ENCODE measurements at regions not wholly inside any gene's neighbourhood (a gene's known extent, or its start where the extent isn't known, plus 50 kb on each side); places are given as distances from the start of the nearest gene placed in this dataset.
"Not testable (repeated sequence)": the region's sequence is repeated elsewhere in the genome, so short reads cannot be mapped to it uniquely, and the experiment has no call there.

- not testable (repeated sequence) for H3K4me3 ChIP-seq (ENCODE audit: low read length); H3K36me3 ChIP-seq (ENCODE audit: control insufficient read depth, insufficient read depth, low read length); H3K27me3 ChIP-seq (ENCODE audit: control insufficient read depth, insufficient read depth, low read length); H3K9me3 ChIP-seq (replicated peaks; ENCODE audit: control insufficient read depth, low read depth, low read length); H3K4me1 ChIP-seq (ENCODE audit: control insufficient read depth, insufficient read depth, low read length); DNase-seq; H3K27ac ChIP-seq (ENCODE audit: low read length)
- WGBS (ENCODE audit: insufficient coverage) = 62% methylated on average over 6 of the region's 8 CpGs
Measured at GRCh38 chr7:6882321-6882721, 56.2 kb upstream of the CCZ1B start.

- not testable (repeated sequence) for H3K4me1 ChIP-seq (ENCODE audit: control insufficient read depth, insufficient read depth, low read length); H3K27me3 ChIP-seq (ENCODE audit: control insufficient read depth, insufficient read depth, low read length); H3K4me3 ChIP-seq (ENCODE audit: low read length); H3K9me3 ChIP-seq (replicated peaks; ENCODE audit: control insufficient read depth, low read depth, low read length); H3K27ac ChIP-seq (ENCODE audit: low read length); H3K36me3 ChIP-seq (ENCODE audit: control insufficient read depth, insufficient read depth, low read length); DNase-seq
- 89% methylated on average over 8 of the region's 10 CpGs for WGBS (ENCODE audit: insufficient coverage)
Measured at GRCh38 chr7:6883756-6884155, 57.7 kb upstream of the CCZ1B start.

GRCh38 chr7:6886198-6886597 lies 60.1 kb upstream of the CCZ1B start:
- Histone ChIP-seq H3K36me3 (ENCODE audit: control insufficient read depth, insufficient read depth, low read length) (no peaks in the 10 kb centered on the region), H3K27me3 (ENCODE audit: control insufficient read depth, insufficient read depth, low read length) (no peaks in the 10 kb centered on the region), H3K4me1 (ENCODE audit: control insufficient read depth, insufficient read depth, low read length) (no peaks in the 10 kb centered on the region), H3K27ac (ENCODE audit: low read length) (no peak overlapping the region), H3K9me3 (replicated peaks; ENCODE audit: control insufficient read depth, low read depth, low read length) (no peaks in the 10 kb centered on the region), H3K4me3 (ENCODE audit: low read length) (no peak overlapping the region)
- 60% methylated on average over 3 of the region's 8 CpGs for WGBS (ENCODE audit: insufficient coverage)
- no peak for DNase-seq

GRCh38 chr7:6888267-6889045 lies 62.4 kb upstream of the CCZ1B start:
- not testable (repeated sequence) for H3K36me3 ChIP-seq (ENCODE audit: control insufficient read depth, insufficient read depth, low read length); H3K4me1 ChIP-seq (ENCODE audit: control insufficient read depth, insufficient read depth, low read length); H3K4me3 ChIP-seq (ENCODE audit: low read length); H3K27ac ChIP-seq (ENCODE audit: low read length); H3K27me3 ChIP-seq (ENCODE audit: control insufficient read depth, insufficient read depth, low read length); H3K9me3 ChIP-seq (replicated peaks; ENCODE audit: control insufficient read depth, low read depth, low read length); DNase-seq
- 70% methylated on average over 8 of the region's 13 CpGs for WGBS (ENCODE audit: insufficient coverage)

GRCh38 chr7:6889252-6889812 lies 63.3 kb upstream of the CCZ1B start:
- 94% methylated on average over 5 of the region's 8 CpGs for WGBS (ENCODE audit: insufficient coverage)
- Histone ChIP-seq H3K27me3 (ENCODE audit: control insufficient read depth, insufficient read depth, low read length) (no peaks in the 10 kb centered on the region), H3K36me3 (ENCODE audit: control insufficient read depth, insufficient read depth, low read length) (no peaks in the 10 kb centered on the region), H3K27ac (ENCODE audit: low read length) (no peak overlapping the region), H3K9me3 (replicated peaks; ENCODE audit: control insufficient read depth, low read depth, low read length) (no peaks in the 10 kb centered on the region), H3K4me3 (ENCODE audit: low read length) (no peak overlapping the region), H3K4me1 (ENCODE audit: control insufficient read depth, insufficient read depth, low read length) (no peaks in the 10 kb centered on the region)
- no peak for DNase-seq

GRCh38 chr7:6902097-6902518 lies 76.0 kb upstream of the CCZ1B start:
- H3K27me3 ChIP-seq (ENCODE audit: control insufficient read depth, insufficient read depth, low read length); H3K9me3 ChIP-seq (replicated peaks; ENCODE audit: control insufficient read depth, low read depth, low read length); H3K27ac ChIP-seq (ENCODE audit: low read length); H3K4me3 ChIP-seq (ENCODE audit: low read length); DNase-seq; H3K4me1 ChIP-seq (ENCODE audit: control insufficient read depth, insufficient read depth, low read length); H3K36me3 ChIP-seq (ENCODE audit: control insufficient read depth, insufficient read depth, low read length): not testable (repeated sequence)
- WGBS (ENCODE audit: insufficient coverage) = 38% methylated on average over 1 of the region's 4 CpGs

GRCh38 chr7:6903289-6903688 lies 77.2 kb upstream of the CCZ1B start:
- H3K36me3 ChIP-seq (ENCODE audit: control insufficient read depth, insufficient read depth, low read length); H3K27me3 ChIP-seq (ENCODE audit: control insufficient read depth, insufficient read depth, low read length); DNase-seq; H3K27ac ChIP-seq (ENCODE audit: low read length); H3K4me3 ChIP-seq (ENCODE audit: low read length); H3K4me1 ChIP-seq (ENCODE audit: control insufficient read depth, insufficient read depth, low read length); H3K9me3 ChIP-seq (replicated peaks; ENCODE audit: control insufficient read depth, low read depth, low read length): not testable (repeated sequence)
- 60% methylated on average over 1 of the region's 7 CpGs for WGBS (ENCODE audit: insufficient coverage)

GRCh38 chr7:6903792-6904191 lies 77.7 kb upstream of the CCZ1B start:
- not testable (repeated sequence) for H3K4me3 ChIP-seq (ENCODE audit: low read length); H3K4me1 ChIP-seq (ENCODE audit: control insufficient read depth, insufficient read depth, low read length); H3K36me3 ChIP-seq (ENCODE audit: control insufficient read depth, insufficient read depth, low read length); DNase-seq; H3K27me3 ChIP-seq (ENCODE audit: control insufficient read depth, insufficient read depth, low read length); H3K9me3 ChIP-seq (replicated peaks; ENCODE audit: control insufficient read depth, low read depth, low read length); H3K27ac ChIP-seq (ENCODE audit: low read length)
- WGBS (ENCODE audit: insufficient coverage) = 46% methylated on average over 3 of the region's 4 CpGs

GRCh38 chr7:6917258-6917657 lies 91.2 kb upstream of the CCZ1B start:
- Histone ChIP-seq H3K4me1 (ENCODE audit: control insufficient read depth, insufficient read depth, low read length) (no peaks in the 10 kb centered on the region), H3K36me3 (ENCODE audit: control insufficient read depth, insufficient read depth, low read length) (no peaks in the 10 kb centered on the region), H3K27ac (ENCODE audit: low read length) (no peak overlapping the region), H3K27me3 (ENCODE audit: control insufficient read depth, insufficient read depth, low read length) (no peaks in the 10 kb centered on the region), H3K4me3 (ENCODE audit: low read length) (no peak overlapping the region), H3K9me3 (replicated peaks; ENCODE audit: control insufficient read depth, low read depth, low read length) (no peaks in the 10 kb centered on the region)
- WGBS (ENCODE audit: insufficient coverage) = 100% methylated on average over 1 of the region's 7 CpGs
- DNase-seq = no peak

GRCh38 chr7:6919169-6919568 lies 93.1 kb upstream of the CCZ1B start:
- H3K36me3 ChIP-seq (ENCODE audit: control insufficient read depth, insufficient read depth, low read length); H3K27ac ChIP-seq (ENCODE audit: low read length); H3K4me1 ChIP-seq (ENCODE audit: control insufficient read depth, insufficient read depth, low read length); H3K27me3 ChIP-seq (ENCODE audit: control insufficient read depth, insufficient read depth, low read length); H3K9me3 ChIP-seq (replicated peaks; ENCODE audit: control insufficient read depth, low read depth, low read length); H3K4me3 ChIP-seq (ENCODE audit: low read length); DNase-seq: not testable (repeated sequence)
- WGBS (ENCODE audit: insufficient coverage) = 64% methylated on average over 2 of the region's 9 CpGs

- H3K36me3 ChIP-seq (ENCODE audit: control insufficient read depth, insufficient read depth, low read length); H3K9me3 ChIP-seq (replicated peaks; ENCODE audit: control insufficient read depth, low read depth, low read length); H3K4me3 ChIP-seq (ENCODE audit: low read length); DNase-seq; H3K27ac ChIP-seq (ENCODE audit: low read length); H3K4me1 ChIP-seq (ENCODE audit: control insufficient read depth, insufficient read depth, low read length); H3K27me3 ChIP-seq (ENCODE audit: control insufficient read depth, insufficient read depth, low read length): not testable (repeated sequence)
- WGBS (ENCODE audit: insufficient coverage) = 92% methylated on average over 7 of the region's 10 CpGs
Measured at GRCh38 chr7:6924523-6924922, 98.4 kb upstream of the CCZ1B start.
